Immature natural killer cell (primary cell): ENCODE measurements at regions not wholly inside any gene's neighbourhood (a gene's known extent, or its start where the extent isn't known, plus 50 kb on each side); places are given as distances from the start of the nearest gene placed in this dataset.
"Not testable (repeated sequence)": the region's sequence is repeated elsewhere in the genome, so short reads cannot be mapped to it uniquely, and the experiment has no call there.

Experiments
- DNase-seq, 3 donors: peaks; one replicate each; pipeline ENCODE4 v3.0.0; 2022; ENCODE audit warnings: mixed read lengths in 1 of 3
- H3K27ac Mint-ChIP-seq, 6 donors: one replicate each; pipeline ENCODE4 v1.8.0; 2020; ENCODE audit warnings: mixed read lengths in 6 of 6, mild to moderate bottlenecking in 5 of 6, inconsistent platforms in 4 of 6, moderate library complexity in 3 of 6
- H3K27me3 Mint-ChIP-seq, 3 donors: one replicate each; pipeline ENCODE4 v1.8.0; 2020 to 2021; ENCODE audit warnings: low read depth in 3 of 3, mild to moderate bottlenecking in 3 of 3, mixed read lengths in 3 of 3, moderate library complexity in 3 of 3, inconsistent platforms in 1 of 3
- H3K36me3 Mint-ChIP-seq, 3 donors: one replicate each; pipeline ENCODE4 v1.8.0; 2020; ENCODE audit warnings: mixed read lengths in 3 of 3, inconsistent platforms in 2 of 3, mild to moderate bottlenecking in 2 of 3
- H3K4me1 Mint-ChIP-seq, 2 donors: one replicate each; pipeline ENCODE4 v1.8.0; 2020; ENCODE audit warnings: inconsistent platforms in 2 of 2, mild to moderate bottlenecking in 2 of 2, mixed read lengths in 2 of 2, moderate library complexity in 1 of 2
- H3K4me3 Mint-ChIP-seq, 5 donors: one replicate each; pipeline ENCODE4 v1.8.0; 2020; ENCODE audit warnings: mild to moderate bottlenecking in 5 of 5, mixed read lengths in 5 of 5, inconsistent platforms in 3 of 5, moderate library complexity in 3 of 5
- H3K9me3 Mint-ChIP-seq, 6 donors: one replicate each; pipeline ENCODE4 v1.8.0; 2020; ENCODE audit warnings: mild to moderate bottlenecking in 6 of 6, mixed read lengths in 6 of 6, inconsistent platforms in 4 of 6, moderate library complexity in 3 of 6

- Mint-ChIP-seq H3K27me3 (peaks cover 0 to 4% (median 2%) of the 10 kb centered on the region in 3 donors), H3K4me3 (no peak overlapping the region), H3K27ac (no peak overlapping the region)
Measured at GRCh38 chr9:38328765-38329164, 63.7 kb upstream of the ALDH1B1 start.

GRCh38 chr9:38326122-38326521 lies 66.4 kb upstream of the ALDH1B1 start:
- Mint-ChIP-seq H3K4me1 (no peaks in the 10 kb centered on the region), H3K9me3 (no peaks in the 10 kb centered on the region), H3K4me3 (no peak overlapping the region), H3K36me3 (peaks cover 0 to 3% (median 0%) of the 10 kb centered on the region in 3 donors), H3K27ac (no peak overlapping the region), H3K27me3 (peaks cover 3 to 9% (median 3%) of the 10 kb centered on the region in 3 donors)
- no peak for DNase-seq

More at GRCh38 chr9:38328765-38329164, 63.7 kb upstream of the ALDH1B1 start:
- no peaks in the 10 kb centered on the region for H3K4me1 Mint-ChIP-seq
- DNase-seq: no peak
- H3K9me3 Mint-ChIP-seq: no peaks in the 10 kb centered on the region
- H3K36me3 Mint-ChIP-seq: no peaks in the 10 kb centered on the region

- H3K4me3 Mint-ChIP-seq, DNase-seq, H3K9me3 Mint-ChIP-seq, H3K36me3 Mint-ChIP-seq, H3K27ac Mint-ChIP-seq, H3K27me3 Mint-ChIP-seq, H3K4me1 Mint-ChIP-seq: not testable (repeated sequence)
Measured at GRCh38 chr9:38324213-38324612, 68.3 kb upstream of the ALDH1B1 start.

GRCh38 chr9:38322937-38323336 lies 69.6 kb upstream of the ALDH1B1 start:
- H3K9me3 Mint-ChIP-seq: peaks cover 0 to 1% (median 0%) of the 10 kb centered on the region in 6 donors
- no peak for DNase-seq
- no peak overlapping the region for H3K4me3 Mint-ChIP-seq
- peaks cover 0 to 3% (median 0%) of the 10 kb centered on the region in 3 donors for H3K36me3 Mint-ChIP-seq
- H3K27ac Mint-ChIP-seq: no peak overlapping the region
- peaks cover 5 to 9% (median 6%) of the 10 kb centered on the region in 3 donors for H3K27me3 Mint-ChIP-seq
- H3K4me1 Mint-ChIP-seq: no peaks in the 10 kb centered on the region

- H3K4me1 Mint-ChIP-seq: no peaks in the 10 kb centered on the region
- H3K27me3 Mint-ChIP-seq: peaks cover 6 to 10% (median 7%) of the 10 kb centered on the region in 3 donors
- H3K27ac Mint-ChIP-seq: no peak overlapping the region
- H3K9me3 Mint-ChIP-seq: peaks cover 0 to 1% (median 0%) of the 10 kb centered on the region in 6 donors
- peaks cover 0 to 3% (median 0%) of the 10 kb centered on the region in 3 donors for H3K36me3 Mint-ChIP-seq
- H3K4me3 Mint-ChIP-seq: no peak overlapping the region
- DNase-seq: no peak
Measured at GRCh38 chr9:38319496-38320173, 72.9 kb upstream of the ALDH1B1 start.

- no peak for DNase-seq
- no peak overlapping the region for H3K27ac Mint-ChIP-seq
Measured at GRCh38 chr9:38318759-38319495, 73.6 kb upstream of the ALDH1B1 start.

GRCh38 chr9:38316166-38316780 lies 76.2 kb upstream of the ALDH1B1 start:
- Mint-ChIP-seq H3K4me1 (no peaks in the 10 kb centered on the region), H3K4me3 (no peak overlapping the region), H3K27ac (no peak overlapping the region), H3K27me3 (peaks cover 4 to 9% (median 9%) of the 10 kb centered on the region in 3 donors), H3K9me3 (peaks cover 0 to 1% (median 0%) of the 10 kb centered on the region in 6 donors), H3K36me3 (no peaks in the 10 kb centered on the region)
- no peak for DNase-seq

More at GRCh38 chr9:38318759-38319495, 73.6 kb upstream of the ALDH1B1 start:
- Mint-ChIP-seq H3K4me3 (no peak overlapping the region), H3K27me3 (peaks cover 6 to 10% (median 9%) of the 10 kb centered on the region in 3 donors), H3K9me3 (peaks cover 0 to 1% (median 0%) of the 10 kb centered on the region in 6 donors), H3K4me1 (no peaks in the 10 kb centered on the region), H3K36me3 (peaks cover 0 to 3% (median 0%) of the 10 kb centered on the region in 3 donors)

GRCh38 chr9:38315085-38315595 lies 77.4 kb upstream of the ALDH1B1 start:
- H3K27me3 Mint-ChIP-seq: peaks cover 2 to 9% (median 9%) of the 10 kb centered on the region in 3 donors
- H3K4me3 Mint-ChIP-seq: no peak overlapping the region
- DNase-seq: no peak
- H3K9me3 Mint-ChIP-seq: peaks cover 0 to 1% (median 0%) of the 10 kb centered on the region in 6 donors
- no peaks in the 10 kb centered on the region for H3K36me3 Mint-ChIP-seq
- no peak overlapping the region for H3K27ac Mint-ChIP-seq
- H3K4me1 Mint-ChIP-seq: no peaks in the 10 kb centered on the region

GRCh38 chr9:38313421-38313820 lies 79.1 kb upstream of the ALDH1B1 start:
- Mint-ChIP-seq H3K4me1 (no peaks in the 10 kb centered on the region), H3K4me3 (no peak overlapping the region), H3K36me3 (no peaks in the 10 kb centered on the region), H3K27me3 (peaks cover 0 to 11% (median 8%) of the 10 kb centered on the region in 3 donors), H3K9me3 (no peaks in the 10 kb centered on the region), H3K27ac (no peak overlapping the region)
- no peak for DNase-seq

GRCh38 chr9:38312406-38312805 lies 80.1 kb upstream of the ALDH1B1 start:
- H3K36me3 Mint-ChIP-seq: no peaks in the 10 kb centered on the region
- no peak for DNase-seq
- H3K27me3 Mint-ChIP-seq: peaks cover 0 to 11% (median 7%) of the 10 kb centered on the region in 3 donors
- no peak overlapping the region for H3K27ac Mint-ChIP-seq
- H3K4me3 Mint-ChIP-seq: no peak overlapping the region
- H3K9me3 Mint-ChIP-seq: no peaks in the 10 kb centered on the region
- H3K4me1 Mint-ChIP-seq: no peaks in the 10 kb centered on the region

- no peak for DNase-seq
- Mint-ChIP-seq H3K27ac (no peak overlapping the region), H3K4me1 (no peaks in the 10 kb centered on the region), H3K36me3 (no peaks in the 10 kb centered on the region), H3K9me3 (no peaks in the 10 kb centered on the region), H3K27me3 (peaks cover 0 to 11% (median 4%) of the 10 kb centered on the region in 3 donors), H3K4me3 (no peak overlapping the region)
Measured at GRCh38 chr9:38311382-38312270, 80.9 kb upstream of the ALDH1B1 start.

GRCh38 chr9:38309324-38310195 lies 82.9 kb upstream of the ALDH1B1 start:
- Mint-ChIP-seq H3K27me3 (peaks cover 0 to 8% (median 6%) of the 10 kb centered on the region in 3 donors), H3K4me3 (no peak overlapping the region), H3K4me1 (no peaks in the 10 kb centered on the region), H3K36me3 (no peaks in the 10 kb centered on the region), H3K27ac (no peak overlapping the region), H3K9me3 (no peaks in the 10 kb centered on the region)
- DNase-seq: no peak
